MM.1S (cell line): ENCODE measurements at regions not wholly inside any gene's neighbourhood (a gene's known extent, or its start where the extent isn't known, plus 50 kb on each side); places are given as distances from the start of the nearest gene placed in this dataset.

Source experiments
- CTCF ChIP-seq: fragments of 300-600 bp; sonication (generic); IDR thresholded peaks from 2 replicates; pipeline ENCODE4 v1.5.1; 2016; ENCODE audit warnings: antibody characterized with exemption, low read length, mixed read lengths
- EZH2 ChIP-seq: fragments of 300-600 bp; sonication (generic); optimal IDR thresholded peaks from 2 replicates; pipeline ENCODE3; 2017; ENCODE audit warnings: low read depth, mild to moderate bottlenecking, antibody characterized with exemption, low read length, mixed read lengths

DNA sequence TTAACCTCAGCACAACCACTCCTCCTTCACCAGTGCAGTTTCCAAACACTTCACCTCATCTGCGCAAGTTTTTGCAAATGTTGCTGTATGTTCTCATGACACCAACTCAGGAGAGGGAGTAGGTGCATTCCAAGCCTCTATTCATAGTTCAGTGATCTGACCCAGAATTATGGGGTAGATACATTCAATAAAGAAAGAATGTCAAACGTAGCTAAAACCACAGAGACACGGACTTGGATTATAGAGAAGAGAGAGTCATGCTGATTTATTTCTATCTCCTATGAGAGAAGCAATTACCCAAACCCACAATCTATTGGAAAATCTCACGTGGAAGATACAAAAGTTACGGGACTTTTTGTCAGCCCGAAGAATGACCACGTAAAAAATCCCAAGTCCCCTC, 1006.0 kb upstream of the TMEM132C start:
- no peak for TF ChIP-seq CTCF
- TF ChIP-seq EZH2 = no peak
